SK-N-SH (cell line): ENCODE measurements at regions not wholly inside any gene's neighbourhood (a gene's known extent, or its start where the extent isn't known, plus 50 kb on each side); places are given as distances from the start of the nearest gene placed in this dataset.

Source experiments
- CTCF ChIA-PET: fragments of 300-600, 350-600 bp; formaldehyde crosslinking; extraction: SDS; loops from one replicate; lab custom pipeline; 2021; lab: Yijun Ruan, JAX
- POLR2A ChIA-PET: fragments of 350-600 bp; sonication (Branson Sonifier 250); formaldehyde crosslinking; extraction: SDS; loops from one replicate; lab custom pipeline; 2020; ENCODE audit warnings: antibody characterized with exemption, inconsistent platforms; lab: Yijun Ruan, JAX
- DNase-seq: peaks from one replicate; pipeline ENCODE4 v3.0.0; 2012
- H2AFZ ChIP-seq: fragments of 200-600 bp; sonication (generic); 2 replicates; pipeline ENCODE4 v1.8.1; 2016; ENCODE audit warnings: antibody characterized with exemption, mild to moderate bottlenecking, low read depth
- H3F3A ChIP-seq: fragments of 200-600 bp; sonication (generic); replicated peaks from 2 replicates; pipeline ENCODE3; 2016; ENCODE audit warnings: antibody characterized with exemption, mild to moderate bottlenecking; ENCODE audit not compliant: insufficient read depth
- H3K27ac ChIP-seq, 2 experiments: fragments of 200-500 bp in 1 of 2; fragments of 200-600 bp in 1 of 2; sonication (Bioruptor generic) in 1 of 2; sonication (generic), shearing (Covaris generic) in 1 of 2; 2 replicates each; pipeline versions ENCODE4 v1.5.1 to v1.6.1; 2014 to 2016; ENCODE audit warnings: low read depth in 2 of 2, inconsistent platforms in 1 of 2, low read length in 1 of 2, mild to moderate bottlenecking in 1 of 2, mixed read lengths in 1 of 2
- H3K27me3 ChIP-seq: fragments of 200-600 bp; sonication (generic), shearing (Covaris generic); 2 replicates; pipeline ENCODE4 v1.6.1; 2016; ENCODE audit warnings: mixed run types; ENCODE audit not compliant: insufficient read depth
- H3K36me3 ChIP-seq, 2 experiments: fragments of 200-500 bp in 1 of 2; fragments of 200-600 bp in 1 of 2; sonication (Bioruptor generic) in 1 of 2; sonication (generic) in 1 of 2; replicated peaks in 1 of 2; 2 replicates each; pipeline versions ENCODE3 to v1.5.1; 2014 to 2016; ENCODE audit warnings: low read length in 1 of 2, mild to moderate bottlenecking in 1 of 2; ENCODE audit not compliant: insufficient read depth in 2 of 2, control insufficient read depth in 1 of 2
- H3K4me1 ChIP-seq, 2 experiments: fragments of 200-500 bp in 1 of 2; fragments of 200-600 bp in 1 of 2; sonication (Bioruptor generic) in 1 of 2; sonication (generic), shearing (Covaris generic) in 1 of 2; 2 replicates each; pipeline versions ENCODE4 v1.5.1 to v1.6.1; 2014 to 2016; ENCODE audit warnings: low read depth in 1 of 2, low read length in 1 of 2, mixed run types in 1 of 2; ENCODE audit not compliant: insufficient read depth in 2 of 2, control insufficient read depth in 1 of 2
- H3K4me2 ChIP-seq: fragments of 200-600 bp; sonication (generic), shearing (Covaris generic); 2 replicates; pipeline ENCODE4 v1.6.1; 2017; ENCODE audit warnings: mixed run types
- H3K4me3 ChIP-seq, 2 experiments: fragments of 200-500 bp in 1 of 2; fragments of 200-600 bp in 1 of 2; sonication (Bioruptor generic) in 1 of 2; sonication (generic), shearing (Covaris generic) in 1 of 2; 2 replicates each; pipeline versions ENCODE4 v1.5.1 to v1.8.1; 2014 to 2016; ENCODE audit warnings: low read depth in 2 of 2, inconsistent platforms in 1 of 2, low read length in 1 of 2, mild to moderate bottlenecking in 1 of 2, mixed read lengths in 1 of 2, moderate library complexity in 1 of 2
- H3K79me2 ChIP-seq: fragments of 200-600 bp; sonication (generic); 2 replicates; pipeline ENCODE4 v1.8.1; 2017; ENCODE audit warnings: mild to moderate bottlenecking; ENCODE audit not compliant: insufficient read depth
- H3K9ac ChIP-seq: fragments of 200-600 bp; sonication (generic); 2 replicates; pipeline ENCODE4 v1.6.1; 2017; ENCODE audit warnings: mixed run types
- H3K9me2 ChIP-seq: fragments of 200-600 bp; sonication (generic); 2 replicates; pipeline ENCODE4 v1.6.1; 2017; ENCODE audit warnings: mixed run types
- H3K9me3 ChIP-seq: fragments of 200-600 bp; sonication (generic); 2 replicates; pipeline ENCODE4 v1.6.1; 2017; ENCODE audit warnings: mixed run types, mild to moderate bottlenecking, moderate library complexity
- H4K20me1 ChIP-seq: fragments of 200-600 bp; sonication (generic); 2 replicates; pipeline ENCODE4 v1.6.1; 2017; ENCODE audit warnings: mild to moderate bottlenecking, mixed run types; ENCODE audit not compliant: insufficient read depth
- EP300 ChIP-seq, 2 experiments: IDR thresholded peaks; 2 replicates each; pipeline versions ENCODE4 v1.4.0 to v1.6.1; 2012; ENCODE audit warnings: borderline replicate concordance in 1 of 2, low read depth in 1 of 2, low read length in 1 of 2
- EZH2phosphoT487 ChIP-seq: fragments of 200-600 bp; sonication (generic); IDR thresholded peaks from 2 replicates; pipeline ENCODE4 v1.6.1; 2017; ENCODE audit warnings: low read depth, mixed run types, mild to moderate bottlenecking, antibody characterized with exemption, moderate library complexity, borderline replicate concordance
- FOSL2 ChIP-seq: IDR thresholded peaks from 2 replicates; pipeline ENCODE4 v1.4.0; 2012; ENCODE audit warnings: low read depth, mild to moderate bottlenecking, moderate library complexity, borderline replicate concordance
- GATA2 ChIP-seq: sonication (generic); formaldehyde crosslinking; IDR thresholded peaks from 2 replicates; pipeline ENCODE4 v1.5.0; 2020; ENCODE audit warnings: mild to moderate bottlenecking, missing genetic modification reagents
- MEF2A ChIP-seq: IDR thresholded peaks from 2 replicates; pipeline ENCODE4 v1.4.0; 2012; ENCODE audit warnings: low read depth, borderline replicate concordance
- NRF1 ChIP-seq: IDR thresholded peaks from 2 replicates; pipeline ENCODE4 v1.6.1; 2012; ENCODE audit warnings: low read depth, mild to moderate bottlenecking, low read length
- RAD21 ChIP-seq: IDR thresholded peaks from 2 replicates; pipeline ENCODE4 v1.6.1; 2012; ENCODE audit warnings: mild to moderate bottlenecking, low read length
- RCOR1 ChIP-seq: fragments of 150-350 bp; IDR thresholded peaks from 2 replicates; pipeline ENCODE4 v1.6.1; 2017; ENCODE audit warnings: antibody characterized with exemption, low read length
- SIN3A ChIP-seq: IDR thresholded peaks from 2 replicates; pipeline ENCODE4 v1.6.1; 2012; ENCODE audit warnings: low read depth, mild to moderate bottlenecking, low read length, moderate library complexity, borderline replicate concordance
- TAF1 ChIP-seq: IDR thresholded peaks from 2 replicates; pipeline ENCODE4 v1.6.1; 2012; ENCODE audit warnings: low read depth, mild to moderate bottlenecking, low read length, moderate library complexity, borderline replicate concordance
- TCF12 ChIP-seq: IDR thresholded peaks from 2 replicates; pipeline ENCODE4 v1.4.0; 2012
- YY1 ChIP-seq: IDR thresholded peaks from 2 replicates; pipeline ENCODE4 v1.4.0; 2012; ENCODE audit warnings: low read depth, mild to moderate bottlenecking
- WGBS: methylation state at CpG from one replicate; pipeline ENCODE4 v1.1.6; 2017; ENCODE audit warnings: low lambda C conversion rate; 5-methylcytosine and 5-hydroxymethylcytosine counted together
- TF ChIP-seq, protein P1 (sequence below): IDR thresholded peaks from 2 replicates; pipeline ENCODE4 v1.4.0; 2012; ENCODE audit warnings: low read depth, borderline replicate concordance
- TF ChIP-seq, protein P2 (sequence below): IDR thresholded peaks from 2 replicates; pipeline ENCODE4; 2012
- TF ChIP-seq, protein P3 (sequence below): IDR thresholded peaks from 2 replicates; pipeline ENCODE4 v1.4.0; 2012; ENCODE audit warnings: low read depth, borderline replicate concordance

DNA sequence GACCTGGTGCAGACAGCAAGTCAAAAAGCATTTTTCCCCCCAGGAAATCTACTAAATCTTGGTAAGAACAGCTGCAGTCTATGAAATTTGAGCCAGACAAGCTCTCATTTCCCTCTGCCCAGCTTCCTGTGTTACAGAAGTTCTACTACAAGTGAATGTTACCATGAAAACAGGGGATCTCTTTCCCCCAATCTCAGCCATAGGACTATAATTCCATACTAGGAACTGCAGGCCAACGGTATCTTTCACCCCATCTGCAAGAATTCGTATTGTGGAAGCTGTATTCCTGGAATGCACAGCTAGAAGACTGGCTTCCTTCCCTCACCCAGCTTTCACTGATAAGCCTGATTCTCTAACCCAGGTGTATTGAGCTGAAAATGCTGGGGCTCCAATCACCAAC lies 1655.4 kb downstream of the BRINP3 start:
- ChIA-PET CTCF (interaction anchor here (0.8 to 1.1 kb wide), 2 partner anchors 14 to 40 kb away, joined by 3 read pairs; no protein-coding TSS in a partner anchor), POLR2A (no interaction called here)
- H3K4me1 ChIP-seq, result peaks cover 0 to 22% of the 10 kb centered on the region in 2 experiments; a peak in 2 of 4 replicates
- no peaks in the 10 kb centered on the region for H4K20me1 ChIP-seq
- TF ChIP-seq RCOR1, result no peak
- TF ChIP-seq, protein P1, sequence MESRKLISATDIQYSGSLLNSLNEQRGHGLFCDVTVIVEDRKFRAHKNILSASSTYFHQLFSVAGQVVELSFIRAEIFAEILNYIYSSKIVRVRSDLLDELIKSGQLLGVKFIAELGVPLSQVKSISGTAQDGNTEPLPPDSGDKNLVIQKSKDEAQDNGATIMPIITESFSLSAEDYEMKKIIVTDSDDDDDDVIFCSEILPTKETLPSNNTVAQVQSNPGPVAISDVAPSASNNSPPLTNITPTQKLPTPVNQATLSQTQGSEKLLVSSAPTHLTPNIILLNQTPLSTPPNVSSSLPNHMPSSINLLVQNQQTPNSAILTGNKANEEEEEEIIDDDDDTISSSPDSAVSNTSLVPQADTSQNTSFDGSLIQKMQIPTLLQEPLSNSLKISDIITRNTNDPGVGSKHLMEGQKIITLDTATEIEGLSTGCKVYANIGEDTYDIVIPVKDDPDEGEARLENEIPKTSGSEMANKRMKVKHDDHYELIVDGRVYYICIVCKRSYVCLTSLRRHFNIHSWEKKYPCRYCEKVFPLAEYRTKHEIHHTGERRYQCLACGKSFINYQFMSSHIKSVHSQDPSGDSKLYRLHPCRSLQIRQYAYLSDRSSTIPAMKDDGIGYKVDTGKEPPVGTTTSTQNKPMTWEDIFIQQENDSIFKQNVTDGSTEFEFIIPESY, result no peak
- TF ChIP-seq TAF1, result no peak
- TF ChIP-seq TCF12, result peak; percentile 14; the same call in 1 of the 2 replicates
- TF ChIP-seq MEF2A, result no peak
- TF ChIP-seq RAD21, result no peak
- no peak for TF ChIP-seq YY1
- TF ChIP-seq EP300 (IDR thresholded peaks at IDR 0.05; ENCODE audit: borderline replicate concordance in 1 of 2, low read depth in 1 of 2, low read length in 1 of 2), result peak in 1 of 2 experiments; percentile 38; a peak in 1 of 4 replicates
- TF ChIP-seq, protein P2, sequence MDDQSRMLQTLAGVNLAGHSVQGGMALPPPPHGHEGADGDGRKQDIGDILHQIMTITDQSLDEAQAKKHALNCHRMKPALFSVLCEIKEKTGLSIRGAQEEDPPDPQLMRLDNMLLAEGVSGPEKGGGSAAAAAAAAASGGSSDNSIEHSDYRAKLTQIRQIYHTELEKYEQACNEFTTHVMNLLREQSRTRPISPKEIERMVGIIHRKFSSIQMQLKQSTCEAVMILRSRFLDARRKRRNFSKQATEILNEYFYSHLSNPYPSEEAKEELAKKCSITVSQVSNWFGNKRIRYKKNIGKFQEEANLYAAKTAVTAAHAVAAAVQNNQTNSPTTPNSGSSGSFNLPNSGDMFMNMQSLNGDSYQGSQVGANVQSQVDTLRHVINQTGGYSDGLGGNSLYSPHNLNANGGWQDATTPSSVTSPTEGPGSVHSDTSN, result 0 out of 2 replicates have a peak, but pooled peaks have one; percentile 5
- no peak for TF ChIP-seq EZH2phosphoT487
- TF ChIP-seq SIN3A, result no peak
- 0 out of 2 replicates have a peak, but pooled peaks have one; percentile 31 for TF ChIP-seq GATA2 (CRISPR knock-in tag)
- TF ChIP-seq, protein P3, sequence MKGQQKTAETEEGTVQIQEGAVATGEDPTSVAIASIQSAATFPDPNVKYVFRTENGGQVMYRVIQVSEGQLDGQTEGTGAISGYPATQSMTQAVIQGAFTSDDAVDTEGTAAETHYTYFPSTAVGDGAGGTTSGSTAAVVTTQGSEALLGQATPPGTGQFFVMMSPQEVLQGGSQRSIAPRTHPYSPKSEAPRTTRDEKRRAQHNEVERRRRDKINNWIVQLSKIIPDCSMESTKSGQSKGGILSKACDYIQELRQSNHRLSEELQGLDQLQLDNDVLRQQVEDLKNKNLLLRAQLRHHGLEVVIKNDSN, result no peak
- TF ChIP-seq FOSL2, result no peak
- TF ChIP-seq NRF1, result no peak
- H3K79me2 ChIP-seq, result no peaks in the 10 kb centered on the region
- H3K27me3 ChIP-seq, result no peaks in the 10 kb centered on the region
- WGBS, result 83% methylated on average over 2 of the region's 2 CpGs
- no peak for DNase-seq
- H3K27ac ChIP-seq, result peak overlapping the region in 1 of 2 experiments; percentile 80; a peak in 2 of 4 replicates
- H3F3A ChIP-seq, result no peaks in the 10 kb centered on the region
- no peak overlapping the region for H3K9ac ChIP-seq
- H3K9me2 ChIP-seq, result 0 out of 2 replicates have a peak, but pooled peaks cover 4% of the 10 kb centered on the region
- H3K4me2 ChIP-seq, result no peak overlapping the region
- H3K36me3 ChIP-seq, result no peaks in the 10 kb centered on the region
- H3K9me3 ChIP-seq, result no peaks in the 10 kb centered on the region
- no peak overlapping the region for H3K4me3 ChIP-seq
- H2AFZ ChIP-seq, result no peak overlapping the region
